Vagina (tissue), 2 donors: ENCODE measurements at regions not wholly inside any gene's neighbourhood (a gene's known extent, or its start where the extent isn't known, plus 50 kb on each side); places are given as distances from the start of the nearest gene placed in this dataset.
"Not testable (repeated sequence)": the region's sequence is repeated elsewhere in the genome, so short reads cannot be mapped to it uniquely, and the experiment has no call there.

Source experiments
- CTCF ChIP-seq, 3 experiments: fragments of 450-650 bp in 2 of 3; fragments of 200-600 bp in 1 of 3; sonication (generic) in 1 of 3; IDR thresholded peaks; one replicate each; pipeline ENCODE4 v1.5.1; 2017 to 2019; ENCODE audit warnings: antibody characterized with exemption in 3 of 3, mild to moderate bottlenecking in 2 of 3, moderate library complexity in 2 of 3
- POLR2AphosphoS5 ChIP-seq, 2 donors: sonication (generic); formaldehyde crosslinking; IDR thresholded peaks; one replicate each; pipeline ENCODE4 v1.9.0; 2017; ENCODE audit warnings: antibody characterized with exemption in 2 of 2, mild to moderate bottlenecking in 2 of 2, low read depth in 1 of 2; ENCODE audit not compliant: insufficient read depth in 1 of 2

- not testable (repeated sequence) for TF ChIP-seq CTCF (IDR thresholded peaks at IDR 0.05); POLR2AphosphoS5 (IDR thresholded peaks at IDR 0.05; ENCODE audit: insufficient read depth in 1 of 2, low read depth in 1 of 2)
Observed at GRCh38 chr10:17522269-17522668, 67.9 kb upstream of the ST8SIA6 start.
